NCI-H82 treated with DMSO at 0.1 percent for 48 hours (cell line): ENCODE measurements at regions not wholly inside any gene's neighbourhood (a gene's known extent, or its start where the extent isn't known, plus 50 kb on each side); places are given as distances from the start of the nearest gene placed in this dataset.

ENCODE experiments used
- DNase-seq: peaks from one replicate; lab custom pipeline; 2025; ENCODE audit not compliant: unreplicated experiment; lab: John Stamatoyannopoulos, UW

DNA sequence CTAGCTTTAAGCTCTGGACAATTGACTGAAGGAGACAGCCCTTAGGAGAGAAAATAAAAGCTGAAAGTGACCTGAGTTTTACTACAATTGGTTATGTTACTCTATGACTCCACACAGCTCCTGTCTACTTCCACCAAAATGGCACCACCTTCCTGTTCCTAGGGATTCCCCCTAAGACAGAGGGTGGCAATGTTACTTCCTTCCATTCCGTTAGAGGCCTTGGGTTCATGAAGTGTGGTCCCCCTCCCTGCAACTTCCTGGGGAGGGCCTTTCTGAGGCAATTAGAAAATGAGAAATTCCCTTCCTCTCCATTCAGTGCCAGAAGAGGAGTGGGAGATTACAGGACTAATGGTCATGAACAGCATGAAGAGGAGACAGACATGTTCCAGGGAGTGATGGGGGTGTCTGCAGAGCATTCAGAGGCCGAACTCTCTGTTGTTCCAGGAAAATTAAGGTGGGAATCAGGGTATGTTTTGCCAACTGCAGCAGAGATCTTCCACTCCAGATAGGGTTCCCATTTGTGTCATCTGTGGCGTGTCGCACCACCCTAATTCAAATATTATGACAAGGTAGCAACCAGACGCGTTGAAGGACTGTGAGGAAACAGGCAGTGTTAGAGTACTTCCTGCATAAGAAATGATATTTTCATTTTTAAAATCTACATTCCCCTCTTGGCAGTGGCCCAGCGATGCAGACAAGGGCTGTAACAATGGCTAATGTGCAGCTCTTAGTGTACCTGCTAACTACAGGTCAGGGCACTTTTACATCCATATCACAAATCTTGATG lies 53.1 kb upstream of the TRIM67 start:
- no peak for DNase-seq

GRCh38 chr1:231107600-231108326 lies 54.1 kb upstream of the TRIM67 start:
- no peak for DNase-seq

DNA sequence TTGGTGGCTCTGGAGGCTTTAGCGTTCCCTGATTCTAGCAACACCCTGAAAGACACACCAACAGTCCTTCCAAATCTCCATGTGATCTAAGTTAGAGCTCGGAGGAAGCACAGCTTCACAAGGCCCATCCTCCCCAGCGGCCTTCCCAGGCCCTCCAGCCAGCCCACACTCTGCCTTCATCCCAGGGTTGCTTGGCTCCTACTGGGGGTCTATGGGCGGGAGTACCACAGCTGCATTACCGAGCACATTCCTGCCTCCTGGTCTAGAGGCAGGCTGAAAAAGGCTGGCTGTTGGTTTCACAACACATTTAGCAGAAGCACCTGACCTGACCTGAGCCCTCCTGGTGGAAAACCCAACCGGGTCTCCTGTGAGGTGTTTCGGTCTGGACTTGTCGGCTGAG lies 54.7 kb upstream of the TRIM67 start:
- no peak for DNase-seq

- DNase-seq: no peak
These were observed 55.5 kb upstream of the TRIM67 start for GRCh38 chr1:231106347-231106746.

DNA sequence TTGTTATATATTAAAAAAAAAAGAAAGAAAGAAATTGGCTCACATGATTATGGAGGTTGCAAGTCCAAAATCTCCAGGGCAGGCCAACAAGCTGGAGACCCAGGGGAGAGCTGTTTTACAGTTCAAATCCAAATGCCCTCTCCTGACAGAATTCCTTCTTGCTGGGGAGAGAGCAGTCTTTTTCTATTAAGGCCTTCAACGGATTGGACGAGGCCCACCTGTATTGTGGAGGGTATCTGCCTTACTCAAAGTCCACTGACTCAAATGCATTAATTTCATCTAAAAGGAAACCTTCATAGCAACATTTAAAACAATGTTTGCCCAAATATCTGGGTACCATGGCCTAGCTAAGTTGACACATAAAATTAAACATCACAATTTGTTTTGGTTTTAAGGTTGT lies 56.9 kb upstream of the TRIM67 start:
- DNase-seq: no peak

GRCh38 chr1:231103961-231104360 lies 57.9 kb upstream of the TRIM67 start:
- DNase-seq: no peak

DNA sequence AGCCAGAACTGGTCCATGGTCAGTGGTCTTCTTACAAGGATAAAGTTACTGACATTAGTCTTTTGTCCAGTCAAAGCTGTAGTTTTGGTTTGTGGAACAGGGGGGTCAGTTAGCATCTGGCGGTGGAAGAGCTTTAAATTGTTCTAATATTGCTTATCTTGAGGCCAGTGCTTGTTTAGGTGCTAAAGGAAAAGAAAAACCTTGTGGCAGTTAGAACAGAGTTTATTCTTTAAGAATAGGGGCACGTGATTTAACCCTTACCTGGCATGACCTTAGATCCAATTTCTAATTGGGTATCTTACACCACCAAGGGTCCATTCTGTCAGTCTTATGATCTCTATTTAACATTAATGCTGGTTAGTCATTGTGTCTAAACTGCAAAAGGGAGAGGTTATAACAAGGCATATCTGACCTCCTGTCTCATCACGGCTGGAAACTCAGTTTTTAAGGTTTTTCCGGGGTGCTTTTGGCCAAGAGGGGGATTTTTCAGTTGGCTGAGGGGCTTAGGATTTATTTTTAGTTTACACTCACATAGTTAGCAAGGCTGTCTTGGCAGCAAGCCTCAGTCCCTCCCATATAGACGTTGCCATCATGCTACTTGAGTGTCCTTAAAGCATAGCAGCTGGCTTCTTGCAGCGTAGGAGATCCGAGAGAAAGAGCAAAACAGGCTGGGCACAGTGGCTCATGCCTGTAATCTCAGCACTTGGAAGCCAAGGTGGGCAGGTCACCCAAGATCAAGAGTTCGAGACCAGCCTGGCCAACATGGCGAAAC lies 60.1 kb upstream of the FAM89A start:
- no peak for DNase-seq

- DNase-seq: no peak
These were observed 59.3 kb upstream of the FAM89A start for GRCh38 chr1:231099311-231099710.

GRCh38 chr1:231095595-231095994 lies 55.5 kb upstream of the FAM89A start:
- DNase-seq: no peak

DNA sequence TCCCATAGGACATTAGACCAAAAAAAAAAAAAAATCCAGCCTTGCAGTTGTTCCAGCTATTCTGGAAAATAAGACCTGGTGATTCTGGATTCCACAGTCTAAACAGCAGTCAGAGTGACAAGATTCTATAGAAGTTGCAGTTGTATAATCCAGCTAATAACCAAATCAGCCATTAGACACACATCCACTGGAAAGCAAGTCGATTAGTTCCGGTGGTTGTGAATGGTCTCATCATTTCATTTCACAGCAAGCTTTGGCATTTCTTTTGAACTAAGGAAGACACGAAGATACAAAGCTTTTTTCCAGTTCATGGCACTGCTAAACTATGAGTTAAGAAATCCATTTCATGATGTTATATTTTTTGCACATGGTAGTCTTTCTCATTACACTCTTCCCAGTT lies 54.4 kb upstream of the FAM89A start:
- no peak for DNase-seq

GRCh38 chr1:231093156-231093922 lies 53.3 kb upstream of the FAM89A start:
- no peak for DNase-seq

DNA sequence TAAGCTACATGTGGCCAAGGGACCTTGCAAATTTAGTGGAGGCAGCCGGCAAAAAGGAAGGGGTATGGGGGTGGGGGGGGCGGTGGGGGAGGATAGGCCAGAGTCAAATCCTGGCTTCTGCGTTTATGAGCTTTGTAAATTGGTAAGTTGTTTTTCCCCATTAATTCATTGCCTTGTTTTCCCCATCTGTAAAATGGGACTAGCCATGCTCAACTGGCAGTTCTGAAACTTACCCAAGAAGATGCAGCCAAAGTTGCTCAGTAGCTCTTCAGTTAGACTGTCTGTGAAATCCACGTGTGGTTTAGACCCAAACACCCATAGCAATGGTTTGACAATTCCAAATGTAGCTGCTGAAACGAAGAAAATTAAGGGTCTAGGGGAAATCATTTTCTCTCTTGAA lies 52.3 kb upstream of the FAM89A start:
- no peak for DNase-seq

GRCh38 chr1:231091831-231092301 lies 51.8 kb upstream of the FAM89A start:
- peak; percentile 13 for DNase-seq

DNA sequence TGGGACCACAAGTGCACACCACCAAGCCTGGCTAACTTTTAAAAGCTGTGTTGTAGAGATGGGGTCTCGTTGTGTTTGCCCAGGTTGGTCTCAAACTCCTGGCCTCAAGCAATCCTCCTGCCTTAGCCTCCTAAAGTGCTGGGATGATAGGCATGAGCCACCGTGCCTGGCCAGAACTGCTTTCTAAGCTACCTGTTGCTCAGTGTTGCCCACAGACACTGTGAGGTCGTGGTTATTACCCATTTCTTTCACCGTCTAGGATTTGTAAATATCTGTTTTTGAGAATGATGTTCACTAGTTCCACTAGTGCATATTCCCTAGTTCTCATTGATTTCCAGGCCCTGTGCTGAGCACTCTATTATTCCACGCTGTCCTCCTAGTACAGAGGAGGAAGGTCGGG lies 51.4 kb upstream of the FAM89A start:
- no peak for DNase-seq
